ENCODE measurements at regions not wholly inside any gene's neighbourhood (a gene's known extent, or its start where the extent isn't known, plus 50 kb on each side); places are given as distances from the start of the nearest gene placed in this dataset.

- in situ Hi-C loops (cut with MboI; ENCODE audit: low sequenced_read_pairs, unreplicated experiment) = loop anchor here (25.0 kb wide), 1 partner anchor 276 kb away; no protein-coding TSS in a partner anchor
- no peak for DNase-seq (ENCODE audit: low spot score)
- no peak for TF ChIP-seq CTCF (IDR thresholded peaks at IDR 0.05; ENCODE audit: borderline replicate concordance, control extremely low read depth, extremely low read depth, insufficient read depth, missing control alignments)
Measured at GRCh38 chr22:35138521-35138920, 72.6 kb downstream of the ISX start.

- DNase-seq (ENCODE audit: low spot score) = peak; percentile 73
- in situ Hi-C loops (cut with MboI; ENCODE audit: low sequenced_read_pairs, unreplicated experiment) = loop anchor here (25.0 kb wide), 1 partner anchor 279 kb away; no protein-coding TSS in a partner anchor
- TF ChIP-seq CTCF (IDR thresholded peaks at IDR 0.05; ENCODE audit: borderline replicate concordance, control extremely low read depth, extremely low read depth, insufficient read depth, missing control alignments) = peak; percentile 40
Measured at GRCh38 chr22:35140879-35141745, 75.2 kb downstream of the ISX start.

GRCh38 chr22:35148381-35148780, 82.4 kb downstream of the ISX start:
- no peak for DNase-seq (ENCODE audit: low spot score)
- no peak for TF ChIP-seq CTCF (IDR thresholded peaks at IDR 0.05; ENCODE audit: borderline replicate concordance, control extremely low read depth, extremely low read depth, insufficient read depth, missing control alignments)
- in situ Hi-C loops (cut with MboI; ENCODE audit: low sequenced_read_pairs, unreplicated experiment) = loop anchor here (25.0 kb wide), 1 partner anchor 286 kb away; no protein-coding TSS in a partner anchor

GRCh38 chr22:35148866-35149548, 83.0 kb downstream of the ISX start:
- no peak for TF ChIP-seq CTCF (IDR thresholded peaks at IDR 0.05; ENCODE audit: borderline replicate concordance, control extremely low read depth, extremely low read depth, insufficient read depth, missing control alignments)
- no peak for DNase-seq (ENCODE audit: low spot score)
- in situ Hi-C loops (cut with MboI; ENCODE audit: low sequenced_read_pairs, unreplicated experiment) = loop anchor here (25.0 kb wide), 1 partner anchor 287 kb away; no protein-coding TSS in a partner anchor

GRCh38 chr22:35150183-35151107, 84.5 kb downstream of the ISX start:
- peak; percentile 80 for TF ChIP-seq CTCF (IDR thresholded peaks at IDR 0.05; ENCODE audit: borderline replicate concordance, control extremely low read depth, extremely low read depth, insufficient read depth, missing control alignments)
- peak; percentile 70 for DNase-seq (ENCODE audit: low spot score)
- in situ Hi-C loops (cut with MboI; ENCODE audit: low sequenced_read_pairs, unreplicated experiment) = loop anchor here (10.0 kb wide), 1 partner anchor 736 kb away; no protein-coding TSS in a partner anchor

All from GM13976 (cell line).